Dendritic cell treated with granulocyte-macrophage colony-stimulating factor and Interleukin-4, amounts not matched to agents 40 ng/mL and 50 ng/mL, for 4 days (primary cell): ENCODE measurements at regions not wholly inside any gene's neighbourhood (a gene's known extent, or its start where the extent isn't known, plus 50 kb on each side); places are given as distances from the start of the nearest gene placed in this dataset.

Experiments used
- H3K27ac Mint-ChIP-seq: one replicate; pipeline ENCODE4 v1.8.0; 2022; ENCODE audit warnings: mild to moderate bottlenecking, mixed read lengths
- H3K27me3 Mint-ChIP-seq: one replicate; pipeline ENCODE4 v1.8.0; 2022; ENCODE audit warnings: mild to moderate bottlenecking, mixed read lengths
- H3K36me3 Mint-ChIP-seq: one replicate; pipeline ENCODE4 v1.8.0; 2022; ENCODE audit warnings: low read depth, mixed read lengths
- H3K4me1 Mint-ChIP-seq: one replicate; pipeline ENCODE4 v1.8.0; 2022; ENCODE audit warnings: low read depth, mixed read lengths
- H3K4me3 Mint-ChIP-seq: one replicate; pipeline ENCODE4 v1.8.0; 2022; ENCODE audit warnings: mild to moderate bottlenecking, moderate library complexity, mixed read lengths
- H3K9me3 Mint-ChIP-seq: one replicate; pipeline ENCODE4 v1.8.0; 2022; ENCODE audit warnings: mixed read lengths
- intact Hi-C: fragments of 100-400 bp; cut with micrococcal nuclease; formaldehyde crosslinking; loops from one replicate; pipeline ENCODE4 v1.15.0; 2022

DNA sequence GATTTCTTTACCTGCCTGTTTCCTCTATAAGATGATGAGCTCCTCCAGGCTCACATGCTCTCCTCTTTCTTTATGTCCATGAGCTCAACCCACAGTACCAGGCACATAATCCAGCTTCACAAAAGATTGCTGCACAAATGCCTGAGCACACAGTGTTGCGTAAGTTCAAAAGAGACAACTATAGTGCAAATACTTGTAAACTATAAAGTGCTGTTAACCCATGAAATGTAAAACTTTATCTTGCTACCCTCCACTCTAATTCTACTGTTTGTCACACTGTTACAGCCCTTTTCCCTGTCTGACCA is 101.0 kb upstream of the LPP start:
- Mint-ChIP-seq H3K9me3 (no peaks in the 10 kb centered on the region), H3K4me1 (peaks cover 36% of the 10 kb centered on the region), H3K4me3 (no peak overlapping the region), H3K36me3 (no peaks in the 10 kb centered on the region), H3K27ac (no peak overlapping the region), H3K27me3 (peaks cover 12% of the 10 kb centered on the region)
- intact Hi-C loops: no loop called here

DNA sequence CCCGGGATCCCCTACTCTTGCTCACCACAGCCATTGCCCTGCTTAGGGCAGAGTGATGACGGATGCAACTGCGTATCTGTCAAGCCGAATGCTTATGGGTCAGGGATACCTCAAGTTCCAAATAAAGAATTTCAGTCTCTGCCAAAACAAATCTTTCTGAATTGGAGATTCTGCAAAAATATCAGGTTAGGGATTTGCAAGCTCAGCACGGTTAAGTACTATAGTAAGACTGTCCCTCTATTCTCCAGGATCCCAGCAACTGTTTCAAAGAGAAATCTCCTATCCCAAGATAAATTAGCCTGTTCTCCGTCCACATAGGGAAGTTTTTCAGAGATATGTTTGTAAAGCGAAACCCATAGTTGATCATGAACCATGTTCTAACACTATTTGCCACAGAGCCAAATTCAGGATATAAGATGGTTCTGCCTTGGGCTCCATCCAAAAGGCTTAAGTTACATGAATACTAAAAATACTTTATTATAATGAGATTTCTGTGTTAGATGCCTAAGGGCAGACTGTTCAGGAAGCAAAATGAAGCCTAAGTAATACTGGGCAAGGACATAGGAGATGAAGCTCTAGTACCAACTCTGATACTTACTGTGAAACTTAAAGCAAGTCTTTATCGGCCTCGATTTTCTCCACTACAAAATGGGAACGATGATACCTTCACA is 100.1 kb upstream of the LPP start:
- H3K4me3 Mint-ChIP-seq: no peak overlapping the region
- H3K9me3 Mint-ChIP-seq: no peaks in the 10 kb centered on the region
- H3K27ac Mint-ChIP-seq: no peak overlapping the region
- intact Hi-C loops: no loop called here
- peaks cover 9% of the 10 kb centered on the region for H3K27me3 Mint-ChIP-seq
- no peaks in the 10 kb centered on the region for H3K36me3 Mint-ChIP-seq
- H3K4me1 Mint-ChIP-seq: peaks cover 36% of the 10 kb centered on the region

DNA sequence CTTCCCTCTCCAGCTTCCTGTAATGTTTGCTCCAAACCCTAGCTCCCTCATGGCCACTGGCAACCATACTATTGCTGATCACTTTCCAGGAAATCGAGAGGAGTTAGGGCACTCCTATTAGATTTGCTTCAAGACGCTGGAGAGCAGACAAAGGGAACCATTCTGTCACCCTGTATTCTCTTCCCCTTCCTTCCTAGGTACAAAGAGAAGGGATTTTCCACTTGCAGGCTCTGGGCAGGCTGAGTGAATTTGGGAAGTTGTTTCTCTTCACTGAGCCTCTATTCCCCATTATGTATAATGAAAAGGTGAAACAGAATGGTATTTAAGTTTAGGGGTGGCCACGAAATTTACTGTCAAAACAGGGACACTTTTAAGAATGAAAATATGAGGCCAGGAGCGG is 99.4 kb upstream of the LPP start:
- peaks cover 9% of the 10 kb centered on the region for H3K27me3 Mint-ChIP-seq
- no peak overlapping the region for H3K4me3 Mint-ChIP-seq
- peaks cover 36% of the 10 kb centered on the region for H3K4me1 Mint-ChIP-seq
- H3K9me3 Mint-ChIP-seq: no peaks in the 10 kb centered on the region
- no peaks in the 10 kb centered on the region for H3K36me3 Mint-ChIP-seq
- H3K27ac Mint-ChIP-seq: no peak overlapping the region
- intact Hi-C loops: no loop called here

DNA sequence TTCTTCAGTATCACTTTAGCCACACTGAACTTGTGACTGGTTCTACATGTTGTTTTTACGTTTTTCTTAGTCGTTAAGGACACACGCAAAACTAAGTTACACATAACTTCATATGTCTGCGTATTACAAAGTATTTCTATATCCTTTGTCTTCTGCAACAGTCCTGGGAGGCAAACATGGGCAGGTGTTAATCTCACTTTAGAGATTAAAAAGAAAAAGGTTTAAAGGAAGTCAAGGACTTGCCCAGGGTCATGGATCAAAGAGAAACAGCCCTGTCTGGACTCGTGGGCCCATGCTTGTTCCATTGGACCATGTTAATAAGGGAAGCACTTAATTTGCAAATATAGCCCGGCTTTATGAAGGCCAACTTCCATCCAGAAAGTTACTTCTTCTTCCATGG is 98.6 kb upstream of the LPP start:
- no peak overlapping the region for H3K27ac Mint-ChIP-seq
- no peaks in the 10 kb centered on the region for H3K9me3 Mint-ChIP-seq
- H3K36me3 Mint-ChIP-seq: no peaks in the 10 kb centered on the region
- intact Hi-C loops: no loop called here
- H3K27me3 Mint-ChIP-seq: peaks cover 5% of the 10 kb centered on the region
- peaks cover 27% of the 10 kb centered on the region for H3K4me1 Mint-ChIP-seq
- no peak overlapping the region for H3K4me3 Mint-ChIP-seq

DNA sequence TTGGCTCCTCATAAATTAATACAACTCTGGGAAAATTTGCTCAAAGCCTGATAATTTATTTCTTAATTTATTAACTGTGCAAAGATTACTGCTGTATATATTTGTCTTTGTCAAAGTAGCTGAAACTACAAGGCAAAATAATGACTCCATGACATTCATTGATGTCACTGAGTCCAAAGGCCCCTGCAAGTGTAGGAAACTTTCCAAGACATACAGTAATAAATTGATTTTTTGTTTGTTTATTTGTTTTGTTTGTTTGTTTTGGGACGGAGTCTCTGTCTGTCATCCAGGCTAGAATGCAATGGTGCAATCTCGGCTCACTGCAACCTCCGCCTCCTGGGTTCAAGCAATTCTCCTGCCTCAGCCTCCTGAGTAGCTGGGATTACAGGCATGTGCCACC is 96.8 kb upstream of the LPP start:
- intact Hi-C loops: no loop called here

DNA sequence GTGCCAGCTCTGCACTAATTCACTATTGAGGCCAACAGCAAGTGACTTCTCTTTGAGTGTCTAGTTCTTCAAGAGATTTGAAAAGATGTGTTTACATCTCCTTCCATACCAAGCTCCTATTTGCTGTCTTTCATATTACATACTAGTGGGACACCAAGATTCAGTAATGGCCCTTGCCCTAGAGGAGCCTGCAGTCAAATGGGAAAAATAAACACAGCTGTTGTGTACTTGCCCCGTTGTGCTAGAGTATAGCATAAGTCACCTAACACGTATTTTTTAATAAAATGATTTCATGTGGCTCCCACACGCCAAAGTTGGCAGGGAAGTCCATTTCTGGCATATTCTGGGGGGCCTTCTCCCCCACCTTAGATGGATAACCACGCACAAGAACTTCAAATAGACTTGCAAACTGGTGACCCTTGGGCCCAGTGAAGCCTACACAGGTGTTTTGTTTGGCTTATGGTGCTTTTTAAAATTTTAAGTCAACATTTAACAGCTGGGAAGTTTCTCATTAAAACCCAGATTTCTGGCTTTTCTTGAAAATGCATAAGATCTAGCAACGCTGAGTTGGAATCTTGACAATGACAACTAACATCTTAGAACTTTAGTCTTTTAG is 95.3 kb upstream of the LPP start:
- no peak overlapping the region for H3K4me3 Mint-ChIP-seq
- peaks cover 10% of the 10 kb centered on the region for H3K4me1 Mint-ChIP-seq
- peaks cover 2% of the 10 kb centered on the region for H3K27me3 Mint-ChIP-seq
- H3K36me3 Mint-ChIP-seq: no peaks in the 10 kb centered on the region
- H3K9me3 Mint-ChIP-seq: no peaks in the 10 kb centered on the region
- no peak overlapping the region for H3K27ac Mint-ChIP-seq
- intact Hi-C loops: no loop called here

More for the DNA sequence above, 96.8 kb upstream of the LPP start:
- H3K4me1 Mint-ChIP-seq: peaks cover 17% of the 10 kb centered on the region
- no peaks in the 10 kb centered on the region for H3K36me3 Mint-ChIP-seq
- H3K27me3 Mint-ChIP-seq: peaks cover 4% of the 10 kb centered on the region
- H3K27ac Mint-ChIP-seq: no peak overlapping the region
- no peak overlapping the region for H3K4me3 Mint-ChIP-seq
- H3K9me3 Mint-ChIP-seq: no peaks in the 10 kb centered on the region

DNA sequence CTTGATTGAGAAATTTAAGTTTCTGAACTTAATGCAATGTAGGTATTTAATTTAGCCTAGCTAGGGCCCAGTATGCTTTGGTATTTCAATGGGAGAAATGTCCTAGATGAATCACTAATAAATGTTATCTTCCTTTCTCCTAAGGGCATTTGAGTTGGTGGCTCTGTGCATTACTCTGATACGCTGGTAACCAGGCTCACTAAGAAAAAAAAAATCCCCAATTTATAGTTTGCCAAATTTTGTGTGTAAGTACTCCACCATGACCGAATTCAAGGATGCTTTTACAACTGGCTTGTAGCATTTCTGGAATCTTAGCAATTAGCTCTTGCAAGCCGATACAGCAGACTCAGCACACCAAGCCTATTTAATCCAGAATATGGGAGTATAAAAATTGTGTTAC is 94.6 kb upstream of the LPP start:
- Mint-ChIP-seq H3K9me3 (no peaks in the 10 kb centered on the region), H3K27me3 (peaks cover 3% of the 10 kb centered on the region), H3K27ac (no peak overlapping the region), H3K36me3 (no peaks in the 10 kb centered on the region), H3K4me1 (peaks cover 9% of the 10 kb centered on the region), H3K4me3 (no peak overlapping the region)
- intact Hi-C loops: no loop called here

DNA sequence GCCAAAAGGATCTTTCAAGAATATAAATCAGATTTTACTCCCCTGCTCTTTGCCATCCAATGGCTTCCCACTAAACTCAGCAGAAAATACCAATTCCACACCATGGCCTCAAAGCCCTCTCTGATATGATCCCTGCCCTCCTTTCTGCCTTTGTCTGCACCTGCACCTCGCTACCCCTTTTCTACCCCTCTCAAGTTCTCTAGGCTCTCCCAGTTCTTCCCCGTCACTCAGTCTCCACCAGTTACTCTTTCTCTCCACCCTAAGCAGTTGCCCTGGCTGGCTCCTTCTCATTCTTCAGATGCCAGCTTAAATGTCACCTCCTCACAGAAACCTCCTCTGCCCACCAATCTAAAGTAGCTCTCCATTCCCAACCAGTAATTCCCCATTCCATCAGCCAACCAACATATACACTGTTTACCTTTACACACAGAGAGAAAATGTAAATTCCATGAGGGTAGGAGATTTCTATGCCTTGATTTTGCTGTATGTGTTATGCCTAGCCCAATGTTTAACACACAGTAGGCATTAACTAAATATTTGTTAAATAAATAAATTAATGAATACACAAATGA is 93.6 kb upstream of the LPP start:
- Mint-ChIP-seq H3K4me1 (peaks cover 5% of the 10 kb centered on the region), H3K36me3 (no peaks in the 10 kb centered on the region), H3K27me3 (peaks cover 4% of the 10 kb centered on the region), H3K9me3 (no peaks in the 10 kb centered on the region), H3K27ac (no peak overlapping the region), H3K4me3 (no peak overlapping the region)
- intact Hi-C loops: no loop called here

DNA sequence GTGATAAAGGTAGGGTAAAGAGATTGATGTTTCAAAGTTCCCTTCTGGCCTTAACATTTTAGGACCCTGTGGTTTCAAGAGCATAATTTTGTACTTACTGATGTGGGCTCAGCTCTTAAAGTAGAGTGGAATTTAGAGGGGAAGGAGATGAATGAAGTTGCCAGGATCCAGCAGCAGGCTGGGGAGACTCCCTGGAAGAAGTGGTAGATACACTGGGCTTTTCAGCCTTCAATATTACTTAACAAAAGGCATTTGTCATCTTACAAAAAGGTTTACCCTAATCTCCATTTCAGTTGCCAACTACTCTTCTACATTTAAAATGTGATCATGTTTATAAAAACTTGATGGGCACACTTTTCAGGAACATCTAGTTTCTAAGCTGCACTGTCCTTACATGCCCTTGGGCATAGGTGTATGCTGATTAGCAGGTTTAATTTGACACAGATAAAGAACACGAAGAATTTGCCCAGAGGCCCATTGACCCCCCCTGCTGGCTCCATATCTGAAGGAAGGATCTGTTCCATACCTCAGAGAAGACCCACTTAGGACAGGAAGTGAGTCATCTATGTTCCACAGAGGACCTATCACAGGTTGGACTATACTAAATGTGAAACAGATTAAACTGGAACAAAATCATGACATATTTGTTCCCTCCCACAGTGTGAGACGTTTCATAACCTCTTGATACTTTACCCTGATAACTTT is 93.0 kb upstream of the LPP start:
- Mint-ChIP-seq H3K27me3 (peaks cover 4% of the 10 kb centered on the region), H3K36me3 (no peaks in the 10 kb centered on the region), H3K4me3 (no peak overlapping the region), H3K4me1 (peaks cover 5% of the 10 kb centered on the region), H3K9me3 (no peaks in the 10 kb centered on the region), H3K27ac (no peak overlapping the region)
- intact Hi-C loops: no loop called here

DNA sequence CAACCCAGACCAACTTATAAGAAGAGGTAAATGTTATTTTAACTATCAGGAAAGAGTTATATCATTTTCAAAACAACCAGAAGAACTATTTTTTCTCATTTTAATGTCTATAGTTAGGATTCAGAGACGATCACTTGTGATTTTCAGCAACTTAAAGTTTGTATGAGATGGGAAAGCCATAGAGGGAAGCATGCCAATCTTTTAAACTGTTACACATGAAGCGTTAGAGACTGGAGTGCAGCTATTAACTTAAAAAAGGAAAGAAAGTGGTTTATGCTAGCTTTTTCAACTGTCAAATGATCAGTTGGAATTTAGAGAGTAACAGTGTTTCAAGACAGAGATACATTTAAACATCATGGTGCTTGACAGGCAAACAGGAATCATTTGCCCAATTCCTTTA is 91.7 kb upstream of the LPP start:
- H3K4me1 Mint-ChIP-seq: peaks cover 5% of the 10 kb centered on the region
- no peaks in the 10 kb centered on the region for H3K9me3 Mint-ChIP-seq
- H3K27ac Mint-ChIP-seq: no peak overlapping the region
- H3K4me3 Mint-ChIP-seq: no peak overlapping the region
- no peaks in the 10 kb centered on the region for H3K36me3 Mint-ChIP-seq
- peaks cover 4% of the 10 kb centered on the region for H3K27me3 Mint-ChIP-seq
- intact Hi-C loops: no loop called here

DNA sequence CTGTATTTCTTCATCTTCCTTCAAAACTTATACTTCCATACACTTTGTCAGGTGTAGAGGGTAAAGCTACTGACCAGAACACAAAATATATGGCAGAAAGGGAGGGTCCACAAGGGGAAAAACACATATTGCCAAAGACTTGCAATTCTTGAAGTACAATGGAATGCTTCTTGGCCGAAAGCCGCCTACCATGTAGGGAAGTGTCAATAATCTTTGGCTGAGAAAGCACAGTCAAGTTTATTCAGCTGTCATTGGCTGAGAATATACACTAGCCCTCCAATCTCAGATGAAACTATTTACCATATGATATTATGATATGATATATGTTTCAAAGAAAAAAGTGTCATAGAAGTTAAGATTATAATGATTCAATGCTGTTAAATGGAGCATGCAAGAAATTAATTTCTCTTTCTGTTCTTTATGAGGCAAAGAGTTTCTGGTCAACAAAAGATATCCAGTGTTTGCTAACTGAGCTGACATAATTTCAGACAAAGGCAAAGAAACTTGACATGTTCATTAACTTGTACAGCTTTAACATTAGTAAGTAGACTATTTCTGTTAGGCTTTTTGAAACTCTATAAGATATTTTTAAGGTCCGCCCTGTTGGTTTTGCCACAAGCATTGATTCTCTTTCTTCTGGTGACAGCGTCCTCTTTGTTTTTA is 89.0 kb upstream of the LPP start:
- Mint-ChIP-seq H3K27me3 (peaks cover 4% of the 10 kb centered on the region), H3K27ac (no peak overlapping the region), H3K36me3 (no peaks in the 10 kb centered on the region), H3K4me3 (no peak overlapping the region), H3K9me3 (no peaks in the 10 kb centered on the region), H3K4me1 (peaks cover 5% of the 10 kb centered on the region)
- intact Hi-C loops: no loop called here

DNA sequence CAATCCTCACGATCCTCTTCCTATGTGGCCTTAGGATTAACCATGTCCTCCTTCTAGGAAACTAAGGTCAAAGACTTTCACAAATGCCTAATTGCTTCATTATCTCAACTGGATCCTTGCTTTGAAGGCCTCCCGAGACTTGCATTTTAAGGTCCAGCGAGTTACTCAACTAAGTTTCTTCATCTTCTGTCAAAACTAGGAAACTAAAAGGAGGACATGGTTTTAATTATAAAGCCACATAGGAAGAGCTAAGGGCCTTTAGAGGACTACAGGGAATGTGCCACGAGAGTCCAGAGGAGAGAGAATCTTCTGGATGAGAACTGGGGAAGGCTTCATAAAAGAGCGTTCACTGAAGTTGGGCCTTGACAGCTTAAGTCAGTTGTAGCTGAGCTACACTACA is 87.8 kb upstream of the LPP start:
- intact Hi-C loops: no loop called here
- Mint-ChIP-seq H3K4me1 (peaks cover 5% of the 10 kb centered on the region), H3K27me3 (peaks cover 2% of the 10 kb centered on the region), H3K36me3 (no peaks in the 10 kb centered on the region), H3K27ac (no peak overlapping the region), H3K4me3 (no peak overlapping the region), H3K9me3 (no peaks in the 10 kb centered on the region)

DNA sequence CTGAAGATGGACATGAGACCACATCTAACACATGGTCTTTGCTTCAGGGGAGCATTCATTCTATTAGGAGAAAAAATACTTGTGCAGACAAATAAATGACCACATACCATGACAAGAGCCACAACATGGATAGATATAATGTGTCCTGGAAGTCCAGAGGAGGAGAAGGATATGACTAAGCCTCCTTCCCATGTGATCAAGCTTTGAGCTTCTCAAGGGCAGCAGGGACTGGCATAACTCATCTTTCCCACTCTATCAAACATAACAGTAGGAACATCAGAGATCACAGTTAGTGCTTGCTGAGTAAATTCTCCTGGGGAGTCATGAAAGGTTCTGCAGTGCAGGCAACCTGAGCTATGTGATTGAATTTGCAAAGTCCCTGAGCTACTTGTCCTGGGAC is 86.0 kb upstream of the LPP start:
- peaks cover 2% of the 10 kb centered on the region for H3K27me3 Mint-ChIP-seq
- H3K27ac Mint-ChIP-seq: no peak overlapping the region
- no peak overlapping the region for H3K4me3 Mint-ChIP-seq
- intact Hi-C loops: no loop called here
- no peaks in the 10 kb centered on the region for H3K9me3 Mint-ChIP-seq
- no peaks in the 10 kb centered on the region for H3K36me3 Mint-ChIP-seq
- H3K4me1 Mint-ChIP-seq: no peaks in the 10 kb centered on the region

DNA sequence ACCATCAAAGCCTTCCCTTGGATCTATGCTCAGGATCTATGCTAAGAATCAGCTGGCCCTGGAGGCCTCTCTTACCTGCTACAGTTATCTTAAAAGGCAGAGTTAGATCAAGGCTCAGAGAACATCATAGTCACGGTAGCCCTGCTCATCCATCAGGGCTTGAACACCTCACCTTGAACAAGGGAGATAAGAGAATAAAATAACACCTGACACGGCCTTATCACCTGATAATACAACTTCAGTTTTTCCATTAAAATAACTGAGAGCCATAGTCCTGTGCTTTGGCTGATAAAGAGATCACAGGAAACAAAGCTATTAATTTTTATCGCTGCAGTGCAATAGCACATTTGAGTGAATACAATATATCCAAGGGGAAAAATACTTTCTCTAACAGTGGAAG is 85.6 kb upstream of the LPP start:
- no peaks in the 10 kb centered on the region for H3K9me3 Mint-ChIP-seq

More for the DNA sequence above, 85.6 kb upstream of the LPP start:
- intact Hi-C loops: no loop called here
- Mint-ChIP-seq H3K27ac (no peak overlapping the region), H3K27me3 (peaks cover 2% of the 10 kb centered on the region), H3K36me3 (no peaks in the 10 kb centered on the region), H3K4me3 (no peak overlapping the region), H3K4me1 (no peaks in the 10 kb centered on the region)
